Tibial nerve (tissue), 4 donors: ENCODE measurements at regions not wholly inside any gene's neighbourhood (a gene's known extent, or its start where the extent isn't known, plus 50 kb on each side); places are given as distances from the start of the nearest gene placed in this dataset.
A peak's percentile ranks its signal among the peaks of the same experiment; 100 is the strongest.

Source experiments
- DNase-seq, 2 donors: peaks; one replicate each; pipeline ENCODE4 v3.0.0-alpha.2; 2019; ENCODE audit warnings: low spot score in 2 of 2
- H3K27ac ChIP-seq, 4 donors: fragments of 200-600 bp; sonication (generic) in 3 of 4; one replicate each; pipeline ENCODE4 v1.5.1; 2017 to 2019; ENCODE audit warnings: mild to moderate bottlenecking in 1 of 4
- H3K27me3 ChIP-seq, 2 donors: fragments of 200-600 bp; sonication (generic) in 1 of 2; one replicate each; pipeline versions ENCODE4 v1.5.1 to v1.6.0; 2017 to 2019
- H3K36me3 ChIP-seq, 3 donors: fragments of 200-600 bp; sonication (generic); one replicate each; pipeline ENCODE4 v1.5.1; 2018 to 2019
- H3K4me1 ChIP-seq, 4 donors: fragments of 200-600 bp; sonication (generic) in 3 of 4; one replicate each; pipeline ENCODE4 v1.5.1; 2017 to 2019
- H3K4me3 ChIP-seq, 4 donors: fragments of 200-600 bp; sonication (generic) in 3 of 4; one replicate each; pipeline ENCODE4 v1.5.1; 2017 to 2019; ENCODE audit warnings: mild to moderate bottlenecking in 1 of 4, moderate library complexity in 1 of 4
- H3K9me3 ChIP-seq, 4 donors: fragments of 200-600 bp; sonication (generic) in 3 of 4; one replicate each; pipeline ENCODE4 v1.5.1; 2017 to 2019
- EP300 ChIP-seq, 2 donors: sonication (generic); formaldehyde crosslinking; IDR thresholded peaks; one replicate each; pipeline ENCODE4 v1.6.1; 2017; ENCODE audit warnings: antibody characterized with exemption in 2 of 2, mild to moderate bottlenecking in 1 of 2
- POLR2A ChIP-seq, 2 donors: fragments of 450-650 bp; IDR thresholded peaks; one replicate each; pipeline ENCODE4 v1.6.1; 2017; ENCODE audit warnings: antibody characterized with exemption in 2 of 2, mild to moderate bottlenecking in 2 of 2, moderate library complexity in 2 of 2
- whole genome bisulfite sequencing, 2 donors: methylation state at CpG; one replicate each; pipeline ENCODE4 v1.1.5; 2018; 5-methylcytosine and 5-hydroxymethylcytosine counted together
- TF ChIP-seq, protein P1 (sequence below), 5 experiments: fragments of 200-600 bp in 3 of 5; fragments of 450-650 bp in 2 of 5; sonication (generic) in 3 of 5; IDR thresholded peaks; one replicate each; pipeline ENCODE4 v1.5.1; 2016 to 2019; ENCODE audit warnings: antibody characterized with exemption in 5 of 5, mild to moderate bottlenecking in 3 of 5, moderate library complexity in 2 of 5

DNA sequence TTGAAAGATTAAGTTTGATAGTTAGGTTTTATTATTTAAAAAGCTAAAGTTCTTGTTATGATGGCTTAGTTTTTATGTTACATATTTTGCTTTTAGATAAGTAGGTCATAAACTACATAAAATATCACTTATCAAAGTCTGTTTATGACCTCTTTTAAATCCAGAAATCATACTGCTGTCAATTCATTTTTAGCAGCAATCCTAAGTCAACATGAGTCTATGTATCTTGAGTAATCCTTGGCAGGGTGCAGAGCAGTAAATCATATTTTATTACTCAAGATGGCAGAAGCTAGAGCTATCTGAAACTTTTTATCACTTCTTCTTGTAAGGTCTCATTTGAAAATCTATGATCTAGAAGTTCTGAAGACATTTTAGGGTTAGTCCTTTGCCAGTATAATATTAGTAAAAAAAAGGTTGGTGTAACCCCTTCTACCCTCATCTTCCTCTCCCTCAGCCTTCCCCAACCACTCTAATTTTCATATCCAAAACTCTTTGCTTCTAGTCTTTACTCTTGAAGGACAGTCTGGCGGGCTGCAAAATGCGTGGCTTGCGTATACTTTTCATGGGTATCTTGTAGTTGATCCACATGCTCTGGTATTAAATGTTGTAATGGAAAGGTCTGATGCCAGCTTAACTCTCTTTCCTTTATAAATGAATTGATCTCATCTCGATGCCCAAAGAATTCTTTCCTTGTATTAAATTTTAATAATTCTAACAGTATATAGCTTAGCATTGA is 134.0 kb upstream of the THRB start:
- DNase-seq = no peak
- Histone ChIP-seq H3K27ac (no peak overlapping the region), H3K9me3 (no peaks in the 10 kb centered on the region), H3K36me3 (no peaks in the 10 kb centered on the region), H3K27me3 (no peaks in the 10 kb centered on the region), H3K4me3 (no peak overlapping the region), H3K4me1 (no peaks in the 10 kb centered on the region)
- WGBS, 2 donors = 96 to 98% methylated on average over 4 of the region's 4 CpGs
- TF ChIP-seq, protein P1, sequence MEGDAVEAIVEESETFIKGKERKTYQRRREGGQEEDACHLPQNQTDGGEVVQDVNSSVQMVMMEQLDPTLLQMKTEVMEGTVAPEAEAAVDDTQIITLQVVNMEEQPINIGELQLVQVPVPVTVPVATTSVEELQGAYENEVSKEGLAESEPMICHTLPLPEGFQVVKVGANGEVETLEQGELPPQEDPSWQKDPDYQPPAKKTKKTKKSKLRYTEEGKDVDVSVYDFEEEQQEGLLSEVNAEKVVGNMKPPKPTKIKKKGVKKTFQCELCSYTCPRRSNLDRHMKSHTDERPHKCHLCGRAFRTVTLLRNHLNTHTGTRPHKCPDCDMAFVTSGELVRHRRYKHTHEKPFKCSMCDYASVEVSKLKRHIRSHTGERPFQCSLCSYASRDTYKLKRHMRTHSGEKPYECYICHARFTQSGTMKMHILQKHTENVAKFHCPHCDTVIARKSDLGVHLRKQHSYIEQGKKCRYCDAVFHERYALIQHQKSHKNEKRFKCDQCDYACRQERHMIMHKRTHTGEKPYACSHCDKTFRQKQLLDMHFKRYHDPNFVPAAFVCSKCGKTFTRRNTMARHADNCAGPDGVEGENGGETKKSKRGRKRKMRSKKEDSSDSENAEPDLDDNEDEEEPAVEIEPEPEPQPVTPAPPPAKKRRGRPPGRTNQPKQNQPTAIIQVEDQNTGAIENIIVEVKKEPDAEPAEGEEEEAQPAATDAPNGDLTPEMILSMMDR (IDR thresholded peaks at IDR 0.05) = no peak
- no peak for TF ChIP-seq EP300 (IDR thresholded peaks at IDR 0.05)

DNA sequence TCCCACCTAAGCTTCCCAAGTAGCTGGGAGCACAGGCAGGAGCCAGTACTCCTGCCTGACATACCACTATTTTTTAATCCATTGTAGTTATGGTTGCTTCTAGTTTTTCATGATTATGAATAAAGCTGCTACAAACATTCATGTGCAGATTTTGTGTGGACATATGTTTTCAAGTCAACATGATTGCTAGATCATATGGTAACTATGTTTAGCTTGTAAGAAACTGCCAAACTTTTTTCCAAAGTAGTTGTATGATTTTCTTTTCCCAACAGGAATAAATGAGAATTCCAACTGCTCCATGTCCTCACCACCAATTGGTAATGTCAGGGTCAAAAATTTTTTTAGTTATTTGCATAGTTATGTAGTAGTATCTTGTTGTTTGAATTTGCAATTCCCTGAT is 136.8 kb upstream of the THRB start:
- TF ChIP-seq EP300 (IDR thresholded peaks at IDR 0.05) = no peak
- TF ChIP-seq, protein P1 (IDR thresholded peaks at IDR 0.05) = no peak
- no peak for TF ChIP-seq POLR2A (IDR thresholded peaks at IDR 0.05)
- DNase-seq = no peak
- H3K36me3 ChIP-seq = no peaks in the 10 kb centered on the region
- H3K27me3 ChIP-seq = no peaks in the 10 kb centered on the region
- no peak overlapping the region for H3K27ac ChIP-seq
- H3K4me3 ChIP-seq = no peak overlapping the region
- H3K9me3 ChIP-seq = no peaks in the 10 kb centered on the region
- no peaks in the 10 kb centered on the region for H3K4me1 ChIP-seq

DNA sequence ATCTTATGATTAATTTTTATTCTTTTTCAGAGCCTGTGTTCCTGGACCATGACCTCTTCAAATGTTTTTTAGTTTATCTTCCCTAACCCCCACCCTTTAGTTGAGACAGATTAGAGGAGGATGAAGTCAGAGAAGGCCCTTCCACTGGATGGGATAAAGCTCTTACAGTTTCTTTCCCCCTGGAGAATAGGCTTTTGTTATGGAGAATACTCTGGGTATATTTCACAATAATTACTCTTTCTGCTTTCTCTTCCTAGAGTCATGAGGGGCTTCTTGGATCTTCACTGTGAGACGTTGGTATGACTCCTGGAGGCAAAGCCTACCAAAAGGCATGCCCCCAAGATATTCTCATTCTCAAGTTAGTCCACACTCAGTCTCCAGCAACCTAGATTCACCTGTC is 144.4 kb upstream of the THRB start:
- no peak for DNase-seq
- no peaks in the 10 kb centered on the region for H3K9me3 ChIP-seq
- H3K4me3 ChIP-seq = no peak overlapping the region
- WGBS, 2 donors = 42 to 61% methylated on average over 1 of the region's 1 CpG
- no peak overlapping the region for H3K27ac ChIP-seq
- H3K27me3 ChIP-seq = no peaks in the 10 kb centered on the region
- TF ChIP-seq, protein P1 (IDR thresholded peaks at IDR 0.05) = no peak
- TF ChIP-seq POLR2A (IDR thresholded peaks at IDR 0.05) = no peak
- no peak for TF ChIP-seq EP300 (IDR thresholded peaks at IDR 0.05)
- no peaks in the 10 kb centered on the region for H3K36me3 ChIP-seq
- peaks cover 0 to 12% (median 0%) of the 10 kb centered on the region in 4 donors for H3K4me1 ChIP-seq

- no peaks in the 10 kb centered on the region for H3K9me3 ChIP-seq
- H3K27ac ChIP-seq = peak overlapping the region in 1 of 4 donors; percentile 5
- TF ChIP-seq EP300 (IDR thresholded peaks at IDR 0.05) (no peak), POLR2A (IDR thresholded peaks at IDR 0.05) (no peak)
- TF ChIP-seq, protein P1 (IDR thresholded peaks at IDR 0.05) = no peak
- DNase-seq = no peak
- no peaks in the 10 kb centered on the region for H3K36me3 ChIP-seq
- H3K4me3 ChIP-seq = no peak overlapping the region
- no peaks in the 10 kb centered on the region for H3K27me3 ChIP-seq
- 75 to 76% methylated on average over 4 of the region's 4 CpGs for WGBS, 2 donors
- peaks cover 0 to 12% (median 0%) of the 10 kb centered on the region in 4 donors for H3K4me1 ChIP-seq
Observed at GRCh38 chr3:24639481-24640329, 145.1 kb upstream of the THRB start.

GRCh38 chr3:24640330-24640877 is 145.8 kb upstream of the THRB start:
- TF ChIP-seq, protein P1 (IDR thresholded peaks at IDR 0.05) = peak in 4 of 5 experiments; percentile 15 to 48 (median 25)
- TF ChIP-seq POLR2A (IDR thresholded peaks at IDR 0.05) = no peak
- TF ChIP-seq EP300 (IDR thresholded peaks at IDR 0.05) = no peak
- DNase-seq = no peak
- Histone ChIP-seq H3K27me3 (no peaks in the 10 kb centered on the region), H3K4me3 (no peak overlapping the region), H3K36me3 (no peaks in the 10 kb centered on the region), H3K9me3 (no peaks in the 10 kb centered on the region), H3K4me1 (peaks cover 0 to 12% (median 0%) of the 10 kb centered on the region in 4 donors), H3K27ac (no peak overlapping the region)
- WGBS, 2 donors = 62 to 68% methylated on average over 3 of the region's 3 CpGs
